ENCODE measurements at regions not wholly inside any gene's neighbourhood (a gene's known extent, or its start where the extent isn't known, plus 50 kb on each side); places are given as distances from the start of the nearest gene placed in this dataset.

DNA sequence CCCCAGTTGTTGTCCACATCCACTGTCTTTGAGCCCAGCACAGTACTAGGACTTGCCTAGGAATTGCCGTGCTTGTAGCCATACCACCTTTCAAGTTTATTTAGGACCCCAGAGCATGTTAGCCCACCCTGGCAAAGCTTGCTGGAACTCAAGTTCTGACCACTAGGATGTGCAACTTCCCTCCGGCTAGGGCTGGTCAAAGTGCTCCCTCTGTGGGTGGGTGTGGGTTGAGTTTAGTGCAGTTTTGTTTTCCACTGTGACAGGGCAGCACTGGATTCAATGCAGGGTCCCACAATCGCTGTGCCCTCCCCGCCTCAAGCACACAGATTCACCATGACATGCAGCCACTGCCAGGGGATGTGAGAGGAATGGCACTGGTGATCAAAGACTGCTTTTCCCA, 96.0 kb downstream of the RASGEF1B start:
- Histone ChIP-seq H3K9me3 (replicated peaks; ENCODE audit: control insufficient read depth, low read depth, low read length) (no peaks in the 10 kb centered on the region), H3K4me3 (ENCODE audit: low read length) (no peak overlapping the region), H3K4me1 (ENCODE audit: control insufficient read depth, insufficient read depth, low read length) (no peaks in the 10 kb centered on the region), H3K27ac (ENCODE audit: low read length) (no peak overlapping the region), H3K36me3 (ENCODE audit: control insufficient read depth, insufficient read depth, low read length) (no peaks in the 10 kb centered on the region), H3K27me3 (ENCODE audit: control insufficient read depth, insufficient read depth, low read length) (no peaks in the 10 kb centered on the region)
- 100% methylated on average over 1 of the region's 4 CpGs for WGBS (ENCODE audit: insufficient coverage)
- DNase-seq, result no peak

DNA sequence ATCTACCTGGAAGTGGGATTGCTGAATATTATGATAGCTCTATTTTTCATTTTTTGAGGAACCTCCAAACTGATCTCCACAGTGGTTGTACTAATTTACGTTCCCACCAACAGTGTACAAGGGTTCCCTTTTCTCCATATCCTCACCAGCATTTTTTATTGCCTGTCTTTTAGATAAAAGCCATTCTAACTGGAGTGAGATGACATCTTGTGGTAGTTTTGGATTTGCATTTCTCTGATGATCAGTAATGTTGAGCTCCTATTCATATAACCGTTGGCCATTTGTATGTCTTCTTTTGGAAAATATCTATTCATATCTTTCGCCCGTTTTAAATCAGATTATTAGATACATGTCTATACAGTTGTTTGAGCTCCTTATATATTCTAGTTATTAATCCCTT, 101.8 kb downstream of the RASGEF1B start:
- no peaks in the 10 kb centered on the region for H3K27me3 ChIP-seq (ENCODE audit: control insufficient read depth, insufficient read depth, low read length)
- no peak overlapping the region for H3K4me3 ChIP-seq (ENCODE audit: low read length)
- no CpG with 5 or more reads among the region's 4 CpGs for WGBS (ENCODE audit: insufficient coverage)
- no peaks in the 10 kb centered on the region for H3K4me1 ChIP-seq (ENCODE audit: control insufficient read depth, insufficient read depth, low read length)
- DNase-seq, result no peak
- no peaks in the 10 kb centered on the region for H3K9me3 ChIP-seq (replicated peaks; ENCODE audit: control insufficient read depth, low read depth, low read length)
- no peaks in the 10 kb centered on the region for H3K36me3 ChIP-seq (ENCODE audit: control insufficient read depth, insufficient read depth, low read length)
- H3K27ac ChIP-seq (ENCODE audit: low read length), result no peak overlapping the region

DNA sequence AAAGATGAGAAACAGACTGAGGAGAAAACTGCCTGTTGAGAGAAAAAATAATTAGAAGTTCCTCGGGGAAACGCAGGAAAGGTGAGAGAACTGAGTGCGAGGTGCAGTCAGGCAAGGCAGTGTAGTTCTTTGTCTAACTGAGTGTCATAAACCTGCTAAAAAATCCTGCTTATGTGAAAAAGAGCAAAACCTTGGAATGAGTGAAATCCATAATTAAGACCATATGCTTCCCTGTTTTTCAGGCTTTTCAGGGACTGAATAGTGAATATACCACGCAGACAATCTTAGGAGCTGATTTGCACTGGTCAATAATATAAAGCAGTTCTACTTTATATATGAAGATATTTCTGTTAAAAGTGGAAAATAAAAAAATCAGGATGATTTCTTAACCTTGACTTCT, 104.9 kb downstream of the RASGEF1B start:
- no peaks in the 10 kb centered on the region for H3K4me1 ChIP-seq (ENCODE audit: control insufficient read depth, insufficient read depth, low read length)
- peak; percentile 79 for DNase-seq

DNA sequence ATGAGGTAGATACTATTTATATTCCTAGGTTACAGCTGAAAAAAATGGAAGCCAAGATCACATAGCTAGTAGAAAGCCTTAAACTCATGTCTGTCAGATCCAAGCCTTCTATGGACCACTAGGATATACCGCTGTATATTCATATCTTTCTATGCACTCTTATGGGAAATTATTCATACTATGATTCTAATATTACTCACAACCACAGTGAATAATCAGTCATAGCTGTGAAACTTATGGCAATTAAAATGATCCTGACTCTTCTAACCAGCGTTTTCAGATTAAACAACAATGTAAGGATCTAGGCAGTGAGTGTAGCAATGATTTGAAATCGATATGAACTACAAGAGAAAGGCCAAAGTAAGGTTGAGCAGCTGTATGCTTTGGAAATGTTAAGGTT, 111.0 kb downstream of the RASGEF1B start:
- WGBS (ENCODE audit: insufficient coverage), result 30% methylated on average over 1 of the region's 3 CpGs
- Histone ChIP-seq H3K9me3 (replicated peaks; ENCODE audit: control insufficient read depth, low read depth, low read length) (no peaks in the 10 kb centered on the region), H3K4me1 (ENCODE audit: control insufficient read depth, insufficient read depth, low read length) (no peaks in the 10 kb centered on the region), H3K27me3 (ENCODE audit: control insufficient read depth, insufficient read depth, low read length) (no peaks in the 10 kb centered on the region), H3K4me3 (ENCODE audit: low read length) (no peak overlapping the region), H3K36me3 (ENCODE audit: control insufficient read depth, insufficient read depth, low read length) (no peaks in the 10 kb centered on the region), H3K27ac (ENCODE audit: low read length) (no peak overlapping the region)
- DNase-seq, result no peak

More for the DNA sequence above, 104.9 kb downstream of the RASGEF1B start:
- 49% methylated on average over 3 of the region's 4 CpGs for WGBS (ENCODE audit: insufficient coverage)
- Histone ChIP-seq H3K4me3 (ENCODE audit: low read length) (no peak overlapping the region), H3K27ac (ENCODE audit: low read length) (no peak overlapping the region), H3K27me3 (ENCODE audit: control insufficient read depth, insufficient read depth, low read length) (no peaks in the 10 kb centered on the region), H3K36me3 (ENCODE audit: control insufficient read depth, insufficient read depth, low read length) (no peaks in the 10 kb centered on the region), H3K9me3 (replicated peaks; ENCODE audit: control insufficient read depth, low read depth, low read length) (no peaks in the 10 kb centered on the region)

DNA sequence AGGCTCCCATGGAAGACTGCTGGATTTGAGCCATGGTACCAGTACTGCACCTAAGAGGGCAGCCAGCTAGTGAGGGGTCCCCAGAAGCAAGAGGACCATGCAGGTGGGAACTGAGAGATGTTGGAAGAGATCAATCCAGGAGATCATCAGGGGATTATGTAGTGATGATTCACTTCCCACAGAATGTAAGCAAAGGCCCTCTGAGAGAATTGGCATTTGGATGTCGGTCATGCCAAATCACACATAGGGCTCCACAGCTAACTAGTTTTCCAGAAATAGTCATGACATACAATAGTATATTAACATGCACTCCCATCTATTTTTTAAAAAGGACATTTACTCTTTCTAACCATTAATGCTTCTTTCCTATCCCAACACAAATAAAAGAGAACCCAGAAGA, 112.5 kb downstream of the RASGEF1B start:
- Histone ChIP-seq H3K9me3 (replicated peaks; ENCODE audit: control insufficient read depth, low read depth, low read length) (no peaks in the 10 kb centered on the region), H3K27me3 (ENCODE audit: control insufficient read depth, insufficient read depth, low read length) (no peaks in the 10 kb centered on the region), H3K4me3 (ENCODE audit: low read length) (no peak overlapping the region), H3K4me1 (ENCODE audit: control insufficient read depth, insufficient read depth, low read length) (no peaks in the 10 kb centered on the region), H3K27ac (ENCODE audit: low read length) (no peak overlapping the region), H3K36me3 (ENCODE audit: control insufficient read depth, insufficient read depth, low read length) (no peaks in the 10 kb centered on the region)
- WGBS (ENCODE audit: insufficient coverage), result 80% methylated on average over 1 of the region's 1 CpG
- no peak for DNase-seq

DNA sequence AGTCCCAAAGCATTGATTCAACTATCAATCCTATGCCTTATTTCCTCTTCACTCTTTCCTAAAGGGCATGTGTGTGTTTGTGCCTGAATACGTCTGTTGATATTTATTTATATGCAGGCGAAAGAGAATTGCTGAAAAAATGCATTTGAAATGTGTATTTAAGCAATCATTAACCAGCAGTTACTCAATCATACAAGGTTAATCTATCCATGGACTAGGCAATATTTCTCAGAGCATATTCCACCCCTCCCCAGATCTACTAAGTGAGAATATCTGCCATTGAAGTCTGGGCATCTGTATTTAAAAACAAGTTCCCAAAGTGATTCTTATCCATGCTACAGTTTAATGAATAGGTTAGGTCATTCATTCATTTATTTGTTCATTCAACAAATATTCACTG, 113.6 kb downstream of the RASGEF1B start:
- Histone ChIP-seq H3K27ac (ENCODE audit: low read length) (no peak overlapping the region), H3K9me3 (replicated peaks; ENCODE audit: control insufficient read depth, low read depth, low read length) (no peaks in the 10 kb centered on the region), H3K4me1 (ENCODE audit: control insufficient read depth, insufficient read depth, low read length) (no peaks in the 10 kb centered on the region), H3K36me3 (ENCODE audit: control insufficient read depth, insufficient read depth, low read length) (no peaks in the 10 kb centered on the region), H3K4me3 (ENCODE audit: low read length) (no peak overlapping the region), H3K27me3 (ENCODE audit: control insufficient read depth, insufficient read depth, low read length) (no peaks in the 10 kb centered on the region)
- WGBS (ENCODE audit: insufficient coverage), result no CpG with 5 or more reads among the region's 2 CpGs
- no peak for DNase-seq

DNA sequence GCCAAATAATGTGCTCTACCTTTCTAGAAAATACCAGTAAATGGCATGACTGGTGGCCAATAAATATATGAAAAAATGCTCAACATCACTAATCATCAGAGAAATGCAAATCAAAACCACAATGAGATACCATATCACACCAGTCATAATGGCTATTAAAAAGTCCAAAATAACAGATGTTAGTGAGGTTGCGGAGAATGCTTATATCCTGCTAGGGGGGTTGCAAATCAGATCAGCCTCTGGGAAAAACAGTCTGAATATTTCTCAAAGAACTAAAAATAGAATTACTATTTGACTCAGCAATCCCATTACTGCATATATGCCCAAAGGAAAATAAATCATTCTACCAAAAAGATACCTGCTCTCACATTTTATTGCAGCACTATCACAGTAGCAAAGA, 115.1 kb downstream of the RASGEF1B start:
- Histone ChIP-seq H3K27me3 (ENCODE audit: control insufficient read depth, insufficient read depth, low read length) (no peaks in the 10 kb centered on the region), H3K9me3 (replicated peaks; ENCODE audit: control insufficient read depth, low read depth, low read length) (no peaks in the 10 kb centered on the region), H3K36me3 (ENCODE audit: control insufficient read depth, insufficient read depth, low read length) (no peaks in the 10 kb centered on the region), H3K4me1 (ENCODE audit: control insufficient read depth, insufficient read depth, low read length) (no peaks in the 10 kb centered on the region), H3K27ac (ENCODE audit: low read length) (no peak overlapping the region), H3K4me3 (ENCODE audit: low read length) (no peak overlapping the region)
- no peak for DNase-seq
- WGBS (ENCODE audit: insufficient coverage), result no CpG with 5 or more reads among the region's 1 CpG

DNA sequence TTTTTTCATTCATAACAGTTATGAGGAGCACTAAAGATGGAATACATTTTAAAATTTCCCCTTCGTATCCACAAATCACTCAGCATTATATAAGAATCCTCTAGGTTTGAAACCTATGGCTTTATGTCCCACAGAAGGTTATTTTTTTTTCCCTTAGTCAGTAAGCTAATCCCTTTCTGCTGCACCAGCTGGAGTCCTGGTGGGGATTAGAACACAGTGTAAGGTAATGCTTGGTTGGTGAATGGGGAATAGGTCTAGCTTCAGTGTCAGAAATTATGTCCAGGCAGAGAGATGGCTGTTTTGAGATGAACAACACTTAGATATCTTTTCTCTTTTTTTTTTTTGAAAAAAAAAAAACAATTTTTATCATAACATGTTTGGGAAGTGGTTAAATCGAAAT, 116.6 kb downstream of the RASGEF1B start:
- DNase-seq, result no peak
- Histone ChIP-seq H3K9me3 (replicated peaks; ENCODE audit: control insufficient read depth, low read depth, low read length) (no peaks in the 10 kb centered on the region), H3K4me1 (ENCODE audit: control insufficient read depth, insufficient read depth, low read length) (no peaks in the 10 kb centered on the region), H3K36me3 (ENCODE audit: control insufficient read depth, insufficient read depth, low read length) (no peaks in the 10 kb centered on the region), H3K4me3 (ENCODE audit: low read length) (no peak overlapping the region), H3K27ac (ENCODE audit: low read length) (no peak overlapping the region), H3K27me3 (ENCODE audit: control insufficient read depth, insufficient read depth, low read length) (no peaks in the 10 kb centered on the region)
- WGBS (ENCODE audit: insufficient coverage), result no CpG with 5 or more reads among the region's 2 CpGs

DNA sequence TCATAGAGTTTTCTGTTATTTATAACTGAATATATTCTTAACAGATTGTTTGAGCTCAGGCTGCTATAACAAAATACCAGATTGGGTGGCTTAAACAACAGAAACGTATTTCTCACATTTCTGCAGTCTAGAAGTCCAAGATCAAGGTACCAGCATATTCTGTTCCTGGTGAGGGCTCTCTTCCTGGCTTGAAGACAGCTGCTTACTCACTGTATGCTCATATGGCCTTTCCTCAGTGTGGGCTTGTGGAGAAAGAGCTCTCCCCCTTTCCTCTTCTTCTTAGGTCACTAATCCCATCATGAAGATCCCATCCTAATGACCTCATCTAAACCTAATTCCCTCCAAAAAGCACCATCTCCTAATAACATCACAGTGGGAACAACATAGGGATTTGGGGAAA, 117.8 kb downstream of the RASGEF1B start:
- no peaks in the 10 kb centered on the region for H3K27me3 ChIP-seq (ENCODE audit: control insufficient read depth, insufficient read depth, low read length)

DNA sequence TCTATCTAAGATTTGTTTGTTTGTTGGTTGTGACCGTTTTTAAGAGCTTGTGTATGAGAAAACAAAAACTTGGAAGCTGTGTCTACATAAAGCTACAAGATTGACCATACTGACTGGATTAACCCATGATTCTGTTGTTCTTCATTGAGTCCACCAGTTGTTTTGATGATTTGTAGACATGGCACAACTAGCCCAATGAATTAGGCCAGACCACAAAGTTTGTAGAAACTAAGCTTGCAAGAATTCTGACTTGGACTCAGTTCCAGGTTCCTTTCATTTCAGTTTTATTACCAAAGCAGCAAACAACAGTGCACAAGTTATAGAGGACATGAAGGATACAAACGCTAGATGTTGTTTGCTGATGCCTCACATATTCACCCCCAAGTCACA, 119.3 kb downstream of the RASGEF1B start:
- Histone ChIP-seq H3K36me3 (ENCODE audit: control insufficient read depth, insufficient read depth, low read length) (no peaks in the 10 kb centered on the region), H3K4me1 (ENCODE audit: control insufficient read depth, insufficient read depth, low read length) (no peaks in the 10 kb centered on the region), H3K9me3 (replicated peaks; ENCODE audit: control insufficient read depth, low read depth, low read length) (no peaks in the 10 kb centered on the region), H3K27me3 (ENCODE audit: control insufficient read depth, insufficient read depth, low read length) (no peaks in the 10 kb centered on the region), H3K4me3 (ENCODE audit: low read length) (no peak overlapping the region), H3K27ac (ENCODE audit: low read length) (no peak overlapping the region)
- no CpG with 5 or more reads among the region's 2 CpGs for WGBS (ENCODE audit: insufficient coverage)
- DNase-seq, result no peak

More for the DNA sequence above, 117.8 kb downstream of the RASGEF1B start:
- Histone ChIP-seq H3K36me3 (ENCODE audit: control insufficient read depth, insufficient read depth, low read length) (no peaks in the 10 kb centered on the region), H3K9me3 (replicated peaks; ENCODE audit: control insufficient read depth, low read depth, low read length) (no peaks in the 10 kb centered on the region), H3K4me3 (ENCODE audit: low read length) (no peak overlapping the region), H3K27ac (ENCODE audit: low read length) (no peak overlapping the region), H3K4me1 (ENCODE audit: control insufficient read depth, insufficient read depth, low read length) (no peaks in the 10 kb centered on the region)
- WGBS (ENCODE audit: insufficient coverage), result 71% methylated on average over 1 of the region's 1 CpG
- DNase-seq, result no peak

DNA sequence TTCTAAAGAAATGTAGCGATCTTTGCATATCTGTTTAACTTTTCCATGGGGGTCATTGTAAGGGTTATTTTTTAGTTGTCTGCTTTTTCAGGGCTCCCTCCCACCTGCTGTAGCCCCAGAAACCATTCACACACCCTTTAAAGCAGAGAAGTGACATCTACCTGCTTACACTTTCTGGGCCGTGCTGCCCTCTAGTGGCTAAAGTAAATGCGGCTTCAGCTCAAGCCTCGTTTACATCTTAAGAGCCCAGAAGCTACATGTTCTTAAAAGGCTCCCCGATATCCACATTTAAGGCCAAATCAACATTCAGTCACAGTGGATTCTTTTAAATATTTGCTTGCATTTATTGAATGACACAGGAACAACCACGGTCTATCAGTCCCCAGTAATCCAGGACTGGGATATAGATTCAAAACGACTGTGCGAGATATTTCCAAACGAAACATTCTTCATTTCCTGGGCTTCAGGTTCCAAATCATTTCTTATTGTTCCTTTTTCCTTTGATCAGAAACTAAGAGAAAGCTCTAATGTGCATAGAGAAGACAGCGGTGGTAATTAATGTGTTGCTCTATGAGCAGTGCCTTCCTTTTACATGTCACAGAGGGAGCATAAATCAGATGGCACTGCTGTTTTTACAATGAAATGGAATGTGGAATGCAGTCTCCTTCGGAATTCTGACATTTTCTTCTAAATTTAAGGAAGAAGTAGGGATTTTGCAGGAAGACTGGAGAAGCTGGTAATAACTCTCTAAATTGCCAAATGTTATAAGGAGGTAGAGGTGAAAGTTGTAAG, 119.9 kb downstream of the RASGEF1B start:
- H3K36me3 ChIP-seq (ENCODE audit: control insufficient read depth, insufficient read depth, low read length), result no peaks in the 10 kb centered on the region
- 19% methylated on average over 2 of the region's 11 CpGs for WGBS (ENCODE audit: insufficient coverage)
- no peaks in the 10 kb centered on the region for H3K9me3 ChIP-seq (replicated peaks; ENCODE audit: control insufficient read depth, low read depth, low read length)
- H3K4me1 ChIP-seq (ENCODE audit: control insufficient read depth, insufficient read depth, low read length), result no peaks in the 10 kb centered on the region
- H3K4me3 ChIP-seq (ENCODE audit: low read length), result no peak overlapping the region
- H3K27ac ChIP-seq (ENCODE audit: low read length), result no peak overlapping the region
- peak; percentile 84 for DNase-seq
- H3K27me3 ChIP-seq (ENCODE audit: control insufficient read depth, insufficient read depth, low read length), result no peaks in the 10 kb centered on the region
